ENCODE measurements at regions not wholly inside any gene's neighbourhood (a gene's known extent, or its start where the extent isn't known, plus 50 kb on each side); places are given as distances from the start of the nearest gene placed in this dataset.

GRCh38 chr14:82595466-82595865 is 1061.8 kb upstream of the SEL1L start:
- no peak for DNase-seq (ENCODE audit: low read depth in 1 of 2, low spot score in 1 of 2)
- H3K4me3 ChIP-seq (replicated peaks; ENCODE audit: insufficient read depth, low read length): no peak overlapping the region
- no peak overlapping the region for H3K27ac ChIP-seq (replicated peaks)
- TF ChIP-seq REST (IDR thresholded peaks at IDR 0.05; ENCODE audit: insufficient replicate concordance, low read depth) (no peak), CTCF (IDR thresholded peaks at IDR 0.05; ENCODE audit: insufficient read depth, low read length) (no peak), SPI1 (IDR thresholded peaks at IDR 0.05; ENCODE audit: borderline replicate concordance, low read depth) (no peak), POLR2AphosphoS5 (IDR thresholded peaks at IDR 0.05; ENCODE audit: low read depth) (no peak), GABPA (IDR thresholded peaks at IDR 0.05; ENCODE audit: low read depth) (no peak)
- H3K27me3 ChIP-seq (ENCODE audit: insufficient read depth, poor library complexity, severe bottlenecking): no peaks in the 10 kb centered on the region

GRCh38 chr14:82602794-82603193 is 1069.1 kb upstream of the SEL1L start:
- no peak for DNase-seq (ENCODE audit: low read depth in 1 of 2, low spot score in 1 of 2)
- no peak for TF ChIP-seq GABPA (IDR thresholded peaks at IDR 0.05; ENCODE audit: low read depth)
- Histone ChIP-seq H3K27me3 (ENCODE audit: insufficient read depth, poor library complexity, severe bottlenecking) (no peaks in the 10 kb centered on the region), H3K27ac (replicated peaks) (no peak overlapping the region), H3K4me3 (replicated peaks; ENCODE audit: insufficient read depth, low read length) (no peak overlapping the region)

GRCh38 chr14:82604819-82605218 is 1071.2 kb upstream of the SEL1L start:
- no peak overlapping the region for H3K27ac ChIP-seq (replicated peaks)
- no peaks in the 10 kb centered on the region for H3K27me3 ChIP-seq (ENCODE audit: insufficient read depth, poor library complexity, severe bottlenecking)
- TF ChIP-seq CTCF (IDR thresholded peaks at IDR 0.05; ENCODE audit: insufficient read depth, low read length): no peak
- TF ChIP-seq POLR2AphosphoS5 (IDR thresholded peaks at IDR 0.05; ENCODE audit: low read depth): no peak
- TF ChIP-seq REST (IDR thresholded peaks at IDR 0.05; ENCODE audit: insufficient replicate concordance, low read depth): no peak
- TF ChIP-seq SPI1 (IDR thresholded peaks at IDR 0.05; ENCODE audit: borderline replicate concordance, low read depth): no peak
- no peak for TF ChIP-seq GABPA (IDR thresholded peaks at IDR 0.05; ENCODE audit: low read depth)
- DNase-seq (ENCODE audit: low read depth in 1 of 2, low spot score in 1 of 2): no peak
- H3K4me3 ChIP-seq (replicated peaks; ENCODE audit: insufficient read depth, low read length): no peak overlapping the region

GRCh38 chr14:82621881-82622450 is 1088.3 kb upstream of the SEL1L start:
- no peak for DNase-seq (ENCODE audit: low read depth in 1 of 2, low spot score in 1 of 2)
- TF ChIP-seq SPI1 (IDR thresholded peaks at IDR 0.05; ENCODE audit: borderline replicate concordance, low read depth): no peak
- no peak for TF ChIP-seq CTCF (IDR thresholded peaks at IDR 0.05; ENCODE audit: insufficient read depth, low read length)
- TF ChIP-seq GABPA (IDR thresholded peaks at IDR 0.05; ENCODE audit: low read depth): no peak
- TF ChIP-seq POLR2AphosphoS5 (IDR thresholded peaks at IDR 0.05; ENCODE audit: low read depth): no peak
- no peak for TF ChIP-seq REST (IDR thresholded peaks at IDR 0.05; ENCODE audit: insufficient replicate concordance, low read depth)
- H3K27ac ChIP-seq (replicated peaks): no peak overlapping the region
- H3K27me3 ChIP-seq (ENCODE audit: insufficient read depth, poor library complexity, severe bottlenecking): no peaks in the 10 kb centered on the region
- H3K4me3 ChIP-seq (replicated peaks; ENCODE audit: insufficient read depth, low read length): no peak overlapping the region
